ENCODE measurements at regions not wholly inside any gene's neighbourhood (a gene's known extent, or its start where the extent isn't known, plus 50 kb on each side); places are given as distances from the start of the nearest gene placed in this dataset.

DNA sequence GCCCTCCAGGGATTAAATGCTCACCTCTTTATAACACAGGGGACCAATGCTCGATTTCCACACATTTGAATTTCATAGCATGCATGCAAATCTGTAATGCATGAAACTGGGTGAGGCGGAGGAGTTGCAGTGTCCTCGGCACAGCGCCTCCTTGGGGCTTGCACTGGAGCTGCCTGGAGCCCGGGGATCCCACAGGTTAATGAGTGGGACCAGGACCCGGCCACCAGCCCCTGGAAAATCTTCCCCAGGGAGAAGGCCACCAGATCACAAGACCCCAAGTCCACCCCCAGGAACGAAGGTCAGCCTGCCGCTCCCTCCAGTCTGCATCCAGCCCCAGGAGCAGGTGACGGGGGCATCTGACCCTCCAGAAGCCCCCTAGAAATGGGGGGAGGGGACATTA is 119.1 kb downstream of the MN1 start:
- TF ChIP-seq, protein P1, sequence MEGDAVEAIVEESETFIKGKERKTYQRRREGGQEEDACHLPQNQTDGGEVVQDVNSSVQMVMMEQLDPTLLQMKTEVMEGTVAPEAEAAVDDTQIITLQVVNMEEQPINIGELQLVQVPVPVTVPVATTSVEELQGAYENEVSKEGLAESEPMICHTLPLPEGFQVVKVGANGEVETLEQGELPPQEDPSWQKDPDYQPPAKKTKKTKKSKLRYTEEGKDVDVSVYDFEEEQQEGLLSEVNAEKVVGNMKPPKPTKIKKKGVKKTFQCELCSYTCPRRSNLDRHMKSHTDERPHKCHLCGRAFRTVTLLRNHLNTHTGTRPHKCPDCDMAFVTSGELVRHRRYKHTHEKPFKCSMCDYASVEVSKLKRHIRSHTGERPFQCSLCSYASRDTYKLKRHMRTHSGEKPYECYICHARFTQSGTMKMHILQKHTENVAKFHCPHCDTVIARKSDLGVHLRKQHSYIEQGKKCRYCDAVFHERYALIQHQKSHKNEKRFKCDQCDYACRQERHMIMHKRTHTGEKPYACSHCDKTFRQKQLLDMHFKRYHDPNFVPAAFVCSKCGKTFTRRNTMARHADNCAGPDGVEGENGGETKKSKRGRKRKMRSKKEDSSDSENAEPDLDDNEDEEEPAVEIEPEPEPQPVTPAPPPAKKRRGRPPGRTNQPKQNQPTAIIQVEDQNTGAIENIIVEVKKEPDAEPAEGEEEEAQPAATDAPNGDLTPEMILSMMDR (IDR thresholded peaks at IDR 0.05), result no peak
- DNase-seq (ENCODE audit: low spot score), result no peak
- ATAC-seq (ENCODE audit: low FRiP score), result no peak

DNA sequence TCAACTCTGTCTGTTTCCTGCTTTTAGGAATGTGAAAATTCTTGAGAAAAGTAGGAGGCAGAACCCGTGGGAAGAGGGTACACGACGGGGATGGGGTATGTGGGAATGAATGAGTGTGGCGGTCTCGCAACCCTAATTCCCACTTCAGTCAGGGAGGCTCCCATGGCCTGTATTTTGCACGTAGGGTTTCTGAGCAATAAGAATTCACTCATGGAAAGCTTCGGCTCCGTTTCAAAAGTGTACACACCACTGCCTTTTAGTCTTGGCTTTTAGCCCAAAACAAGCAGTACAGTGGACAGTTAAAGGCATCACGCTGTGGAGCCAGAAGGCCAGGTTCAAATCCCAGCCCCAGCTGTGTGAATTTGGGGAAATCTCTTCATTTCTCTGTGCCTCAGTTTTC is 116.7 kb downstream of the MN1 start:
- TF ChIP-seq, protein P1 (IDR thresholded peaks at IDR 0.05), result no peak

DNA sequence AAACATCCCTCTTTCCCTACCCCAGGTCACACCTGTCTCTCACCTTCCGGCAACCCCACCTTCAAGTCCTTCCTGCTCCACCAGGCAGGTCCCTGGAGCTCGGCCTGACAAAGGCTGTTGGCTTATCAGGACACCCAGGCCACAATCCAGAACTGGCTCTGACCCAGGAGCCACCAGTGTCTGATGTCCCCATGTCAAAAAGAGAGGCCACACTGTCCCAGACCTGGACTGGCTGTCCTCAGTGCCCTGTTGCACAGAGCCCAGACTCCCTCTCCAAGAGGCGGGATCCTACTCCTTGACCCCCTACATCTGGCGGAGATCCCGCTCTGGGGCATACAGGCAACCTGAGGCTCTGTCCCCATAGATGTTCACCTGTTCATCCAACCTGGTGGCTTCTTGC is 116.0 kb downstream of the MN1 start:
- TF ChIP-seq, protein P1 (IDR thresholded peaks at IDR 0.05), result no peak
- ATAC-seq (ENCODE audit: low FRiP score), result no peak
- DNase-seq (ENCODE audit: low spot score), result no peak

More for the DNA sequence above, 116.7 kb downstream of the MN1 start:
- ATAC-seq (ENCODE audit: low FRiP score) (no peak), DNase-seq (ENCODE audit: low spot score) (no peak)

DNA sequence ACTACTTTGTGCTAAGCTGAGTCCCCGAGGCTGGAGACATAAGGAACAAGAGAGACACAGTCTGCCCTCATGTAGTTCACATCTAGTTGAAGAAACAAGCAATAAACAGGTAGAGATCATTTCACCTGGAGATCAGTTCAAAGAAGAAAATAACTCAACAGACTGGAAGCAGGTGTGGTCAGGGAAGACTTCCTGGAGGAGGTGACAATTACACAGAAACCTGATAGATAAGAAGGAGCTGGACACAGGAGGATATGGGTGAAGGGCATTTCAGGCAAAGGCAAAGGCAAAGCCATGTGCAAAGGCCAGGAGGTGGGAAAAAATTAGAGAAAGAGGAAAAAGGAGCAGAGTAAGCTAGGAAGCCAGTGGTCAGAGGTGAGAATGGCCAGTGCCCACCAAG is 115.6 kb downstream of the MN1 start:
- ATAC-seq (ENCODE audit: low FRiP score) (no peak), DNase-seq (ENCODE audit: low spot score) (no peak)
- TF ChIP-seq, protein P1 (IDR thresholded peaks at IDR 0.05), result no peak

DNA sequence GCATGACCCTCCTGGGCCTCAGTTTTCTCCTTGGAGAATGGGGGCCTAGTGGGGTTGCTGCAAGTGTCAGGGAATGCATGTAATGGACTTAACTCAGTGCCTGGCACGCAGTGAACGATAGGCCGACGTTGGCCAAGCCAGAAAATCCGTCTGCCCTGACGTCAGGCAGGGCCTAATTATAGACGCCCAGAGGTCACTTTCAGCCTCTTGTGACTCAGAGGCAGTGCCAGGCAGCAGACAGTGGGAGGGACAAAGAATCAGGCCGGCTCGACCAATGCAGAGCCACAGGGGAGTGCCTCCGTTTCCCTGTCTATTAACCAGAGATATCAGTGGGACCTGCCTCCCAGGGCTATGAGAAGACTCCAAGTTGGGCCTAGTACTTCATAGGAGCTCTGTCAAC is 115.0 kb downstream of the MN1 start:
- no peak for DNase-seq (ENCODE audit: low spot score)
- peak; percentile 58 for ATAC-seq (ENCODE audit: low FRiP score)
- TF ChIP-seq, protein P1 (IDR thresholded peaks at IDR 0.05), result no peak

DNA sequence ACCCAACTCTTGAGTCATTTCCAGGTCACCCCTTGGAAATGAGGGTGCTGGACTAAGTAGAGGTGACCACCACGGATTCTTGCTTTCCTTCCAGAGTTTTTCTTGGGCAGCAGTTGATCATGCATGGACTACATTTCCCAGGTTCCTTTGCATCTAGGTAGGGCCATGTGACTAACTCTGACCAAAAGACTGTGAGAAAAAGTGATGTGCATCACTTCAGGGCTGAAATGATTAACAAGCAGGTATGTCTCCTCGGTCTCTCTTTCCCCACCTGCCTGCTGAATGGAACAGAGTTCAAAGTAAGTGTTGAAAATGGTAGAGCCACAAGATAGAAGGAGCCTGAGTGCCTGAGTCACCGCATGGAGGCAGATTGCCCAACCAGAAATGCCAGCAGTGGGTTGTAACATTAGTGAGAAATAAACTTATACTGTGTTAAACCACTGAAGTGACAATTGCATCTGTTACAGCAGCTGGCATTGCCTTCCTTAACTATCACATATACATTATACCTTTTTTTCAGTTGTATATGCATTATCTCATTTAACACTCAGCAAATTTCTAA is 113.5 kb downstream of the MN1 start:
- ATAC-seq (ENCODE audit: low FRiP score) (no peak), DNase-seq (ENCODE audit: low spot score) (no peak)
- TF ChIP-seq, protein P1 (IDR thresholded peaks at IDR 0.05), result no peak

DNA sequence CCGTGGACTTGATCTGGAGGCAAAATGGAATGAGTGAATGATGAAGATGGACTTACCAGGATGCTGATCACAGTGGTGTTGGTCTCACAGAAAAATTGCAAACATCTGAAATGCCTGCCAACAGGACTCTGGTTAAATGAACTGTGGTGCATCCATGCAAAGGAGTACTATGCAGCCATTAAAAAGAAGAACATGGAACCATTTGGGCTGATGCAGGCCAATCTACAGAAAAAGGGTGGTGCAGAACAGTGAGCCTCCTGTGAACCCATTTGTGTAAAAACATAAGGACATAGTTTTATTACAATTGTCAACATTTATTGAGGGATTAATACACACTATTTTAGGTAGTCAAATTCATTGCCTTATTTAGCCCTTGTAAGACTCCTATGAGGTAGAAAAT is 111.9 kb downstream of the MN1 start:
- DNase-seq (ENCODE audit: low spot score), result no peak
- no peak for ATAC-seq (ENCODE audit: low FRiP score)
- TF ChIP-seq, protein P1 (IDR thresholded peaks at IDR 0.05), result no peak
